HG02588 (cell line): ENCODE measurements at regions not wholly inside any gene's neighbourhood (a gene's known extent, or its start where the extent isn't known, plus 50 kb on each side); places are given as distances from the start of the nearest gene placed in this dataset.

ENCODE experiments used
- ATAC-seq: cut with Tn5 transposase; IDR thresholded peaks from one replicate; pipeline ENCODE4 v1.9.1; 2021; ENCODE audit warnings: mild to moderate bottlenecking, moderate library complexity; ENCODE audit not compliant: unreplicated experiment

- ATAC-seq, result no peak
These were observed 188.3 kb upstream of the GMDS start for GRCh38 chr6:2433711-2434110.

GRCh38 chr6:2433266-2433665 is 187.9 kb upstream of the GMDS start:
- no peak for ATAC-seq

GRCh38 chr6:2432292-2432691 is 186.9 kb upstream of the GMDS start:
- ATAC-seq, result no peak

GRCh38 chr6:2430612-2431011 is 185.2 kb upstream of the GMDS start:
- no peak for ATAC-seq

- ATAC-seq, result no peak
These were observed 184.1 kb upstream of the GMDS start for GRCh38 chr6:2429460-2429859.

- ATAC-seq, result no peak
These were observed 183.6 kb upstream of the GMDS start for GRCh38 chr6:2429032-2429431.

GRCh38 chr6:2426561-2427340 is 181.3 kb upstream of the GMDS start:
- no peak for ATAC-seq

GRCh38 chr6:2416128-2416712 is 170.8 kb upstream of the GMDS start:
- ATAC-seq, result no peak

- no peak for ATAC-seq
These were observed 169.6 kb upstream of the GMDS start for GRCh38 chr6:2414885-2415547.

- no peak for ATAC-seq
These were observed 167.3 kb upstream of the GMDS start for GRCh38 chr6:2412731-2413130.

GRCh38 chr6:2410656-2411380 is 165.4 kb upstream of the GMDS start:
- ATAC-seq, result no peak

- ATAC-seq, result no peak
These were observed 162.1 kb upstream of the GMDS start for GRCh38 chr6:2407525-2407924.

GRCh38 chr6:2404211-2404929 is 159.0 kb upstream of the GMDS start:
- ATAC-seq, result no peak

GRCh38 chr6:2403546-2403945 is 158.1 kb upstream of the GMDS start:
- no peak for ATAC-seq

- no peak for ATAC-seq
These were observed 151.6 kb upstream of the GMDS start for GRCh38 chr6:2396846-2397630.

- ATAC-seq, result no peak
These were observed 150.7 kb upstream of the GMDS start for GRCh38 chr6:2396042-2396657.

- no peak for ATAC-seq
These were observed 143.3 kb upstream of the GMDS start for GRCh38 chr6:2388554-2389324.

- ATAC-seq, result no peak
These were observed 142.0 kb upstream of the GMDS start for GRCh38 chr6:2387445-2387844.

- no peak for ATAC-seq
These were observed 140.1 kb upstream of the GMDS start for GRCh38 chr6:2385471-2385983.
